WTC11 (cell line): ENCODE measurements at regions not wholly inside any gene's neighbourhood (a gene's known extent, or its start where the extent isn't known, plus 50 kb on each side); places are given as distances from the start of the nearest gene placed in this dataset.

Experiments
- CREB1 ChIP-seq: sonication (generic); formaldehyde crosslinking; IDR thresholded peaks from 2 replicates; pipeline ENCODE4 v1.8.0; 2023; ENCODE audit warnings: mild to moderate bottlenecking, missing genetic modification reagents
- ELF4 ChIP-seq: sonication (generic); formaldehyde crosslinking; IDR thresholded peaks from 2 replicates; pipeline ENCODE4 v1.8.1; 2022; ENCODE audit warnings: low read depth, mild to moderate bottlenecking, moderate library complexity, missing genetic modification reagents
- IRF2 ChIP-seq: sonication (generic); formaldehyde crosslinking; IDR thresholded peaks from 2 replicates; pipeline ENCODE4 v1.8.0; 2022; ENCODE audit warnings: low read depth, missing genetic modification reagents, borderline replicate concordance
- JUN ChIP-seq: sonication (generic); formaldehyde crosslinking; IDR thresholded peaks from 2 replicates; pipeline ENCODE4 v1.8.0; 2023; ENCODE audit warnings: mild to moderate bottlenecking, missing genetic modification reagents
- MXD4 ChIP-seq: fragments of 250-450 bp; sonication (Bioruptor Pico); IDR thresholded peaks from 2 replicates; pipeline ENCODE4 v1.8.0; 2021; ENCODE audit warnings: mild to moderate bottlenecking, moderate library complexity, borderline replicate concordance
- SMAD3 ChIP-seq: sonication (generic); formaldehyde crosslinking; IDR thresholded peaks from 2 replicates; pipeline ENCODE4 v1.8.0; 2022; ENCODE audit warnings: missing genetic modification reagents, mild to moderate bottlenecking, borderline replicate concordance
- ZNF121 ChIP-seq: sonication (generic); formaldehyde crosslinking; IDR thresholded peaks from 2 replicates; pipeline ENCODE4 v1.8.0; 2023; ENCODE audit warnings: missing genetic modification reagents
- ZNF263 ChIP-seq: sonication (generic); formaldehyde crosslinking; IDR thresholded peaks from 2 replicates; pipeline ENCODE4 v1.8.1; 2022; ENCODE audit warnings: low read depth, mild to moderate bottlenecking, moderate library complexity, missing genetic modification reagents
- TF ChIP-seq, protein P1 (sequence below): sonication (generic); formaldehyde crosslinking; IDR thresholded peaks from 2 replicates; pipeline ENCODE4 v1.8.0; 2022; ENCODE audit warnings: mild to moderate bottlenecking, missing genetic modification reagents
- TF ChIP-seq, protein P2 (sequence below): fragments of 200-600 bp; IDR thresholded peaks from 2 replicates; pipeline ENCODE4 v1.8.0; 2022; ENCODE audit warnings: antibody characterized with exemption
- TF ChIP-seq, protein P3 (sequence below): sonication (generic); formaldehyde crosslinking; IDR thresholded peaks from 2 replicates; pipeline ENCODE4 v1.8.1; 2022; ENCODE audit warnings: mild to moderate bottlenecking, moderate library complexity, missing genetic modification reagents
- TF ChIP-seq, protein P4 (sequence below): sonication (generic); formaldehyde crosslinking; IDR thresholded peaks from 2 replicates; pipeline ENCODE4 v1.8.1; 2022; ENCODE audit warnings: missing genetic modification reagents, borderline replicate concordance

DNA sequence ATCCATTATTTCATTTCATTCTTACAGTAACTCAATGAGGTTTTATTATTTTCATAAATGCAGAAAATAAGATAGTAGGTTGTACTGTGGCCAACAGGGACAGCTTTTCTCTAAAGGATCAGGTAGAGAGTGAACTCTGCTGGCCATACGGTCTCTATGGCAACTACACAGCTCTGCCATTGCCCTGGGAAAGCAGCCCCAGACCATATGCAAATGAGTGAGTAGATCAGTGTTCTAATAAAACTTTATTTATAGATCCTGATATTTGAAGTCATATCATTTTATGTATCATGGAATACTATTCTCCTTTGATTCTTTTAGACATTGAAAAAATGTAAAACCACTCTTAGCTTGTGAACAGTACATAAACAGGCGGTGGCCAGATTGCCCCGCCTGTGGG, 192.5 kb upstream of the RREB1 start:
- TF ChIP-seq, protein P1, sequence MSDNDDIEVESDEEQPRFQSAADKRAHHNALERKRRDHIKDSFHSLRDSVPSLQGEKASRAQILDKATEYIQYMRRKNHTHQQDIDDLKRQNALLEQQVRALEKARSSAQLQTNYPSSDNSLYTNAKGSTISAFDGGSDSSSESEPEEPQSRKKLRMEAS (CRISPR knock-in tag): no peak
- TF ChIP-seq, protein P2, sequence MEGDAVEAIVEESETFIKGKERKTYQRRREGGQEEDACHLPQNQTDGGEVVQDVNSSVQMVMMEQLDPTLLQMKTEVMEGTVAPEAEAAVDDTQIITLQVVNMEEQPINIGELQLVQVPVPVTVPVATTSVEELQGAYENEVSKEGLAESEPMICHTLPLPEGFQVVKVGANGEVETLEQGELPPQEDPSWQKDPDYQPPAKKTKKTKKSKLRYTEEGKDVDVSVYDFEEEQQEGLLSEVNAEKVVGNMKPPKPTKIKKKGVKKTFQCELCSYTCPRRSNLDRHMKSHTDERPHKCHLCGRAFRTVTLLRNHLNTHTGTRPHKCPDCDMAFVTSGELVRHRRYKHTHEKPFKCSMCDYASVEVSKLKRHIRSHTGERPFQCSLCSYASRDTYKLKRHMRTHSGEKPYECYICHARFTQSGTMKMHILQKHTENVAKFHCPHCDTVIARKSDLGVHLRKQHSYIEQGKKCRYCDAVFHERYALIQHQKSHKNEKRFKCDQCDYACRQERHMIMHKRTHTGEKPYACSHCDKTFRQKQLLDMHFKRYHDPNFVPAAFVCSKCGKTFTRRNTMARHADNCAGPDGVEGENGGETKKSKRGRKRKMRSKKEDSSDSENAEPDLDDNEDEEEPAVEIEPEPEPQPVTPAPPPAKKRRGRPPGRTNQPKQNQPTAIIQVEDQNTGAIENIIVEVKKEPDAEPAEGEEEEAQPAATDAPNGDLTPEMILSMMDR: no peak
- no peak for TF ChIP-seq ELF4 (CRISPR knock-in tag)
- TF ChIP-seq, protein P3, sequence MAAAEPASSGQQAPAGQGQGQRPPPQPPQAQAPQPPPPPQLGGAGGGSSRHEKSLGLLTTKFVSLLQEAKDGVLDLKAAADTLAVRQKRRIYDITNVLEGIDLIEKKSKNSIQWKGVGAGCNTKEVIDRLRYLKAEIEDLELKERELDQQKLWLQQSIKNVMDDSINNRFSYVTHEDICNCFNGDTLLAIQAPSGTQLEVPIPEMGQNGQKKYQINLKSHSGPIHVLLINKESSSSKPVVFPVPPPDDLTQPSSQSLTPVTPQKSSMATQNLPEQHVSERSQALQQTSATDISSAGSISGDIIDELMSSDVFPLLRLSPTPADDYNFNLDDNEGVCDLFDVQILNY: no peak
- TF ChIP-seq IRF2 (CRISPR knock-in tag): no peak
- TF ChIP-seq MXD4 (CRISPR knock-in tag): no peak
- no peak for TF ChIP-seq JUN (CRISPR knock-in tag)
- TF ChIP-seq, protein P4, sequence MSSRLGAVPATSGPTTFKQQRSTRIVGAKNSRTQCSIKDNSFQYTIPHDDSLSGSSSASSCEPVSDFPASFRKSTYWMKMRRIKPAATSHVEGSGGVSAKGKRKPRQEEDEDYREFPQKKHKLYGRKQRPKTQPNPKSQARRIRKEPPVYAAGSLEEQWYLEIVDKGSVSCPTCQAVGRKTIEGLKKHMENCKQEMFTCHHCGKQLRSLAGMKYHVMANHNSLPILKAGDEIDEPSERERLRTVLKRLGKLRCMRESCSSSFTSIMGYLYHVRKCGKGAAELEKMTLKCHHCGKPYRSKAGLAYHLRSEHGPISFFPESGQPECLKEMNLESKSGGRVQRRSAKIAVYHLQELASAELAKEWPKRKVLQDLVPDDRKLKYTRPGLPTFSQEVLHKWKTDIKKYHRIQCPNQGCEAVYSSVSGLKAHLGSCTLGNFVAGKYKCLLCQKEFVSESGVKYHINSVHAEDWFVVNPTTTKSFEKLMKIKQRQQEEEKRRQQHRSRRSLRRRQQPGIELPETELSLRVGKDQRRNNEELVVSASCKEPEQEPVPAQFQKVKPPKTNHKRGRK (CRISPR knock-in tag): no peak
- TF ChIP-seq CREB1: no peak
- TF ChIP-seq ZNF121 (CRISPR knock-in tag): no peak
- TF ChIP-seq ZNF263 (CRISPR knock-in tag): no peak
- TF ChIP-seq SMAD3 (CRISPR knock-in tag): no peak
